22Rv1 (cell line): ENCODE measurements at regions not wholly inside any gene's neighbourhood (a gene's known extent, or its start where the extent isn't known, plus 50 kb on each side); places are given as distances from the start of the nearest gene placed in this dataset.

ENCODE experiments used
- ZFX ChIP-seq: fragments of 450-650 bp; IDR thresholded peaks from 2 replicates; pipeline ENCODE4 v1.6.1; 2017; ENCODE audit warnings: antibody characterized with exemption, borderline replicate concordance
- TF ChIP-seq, protein P1 (sequence below): fragments of 450-650 bp; IDR thresholded peaks from 2 replicates; pipeline ENCODE4 v1.5.1; 2017; ENCODE audit warnings: mild to moderate bottlenecking

DNA sequence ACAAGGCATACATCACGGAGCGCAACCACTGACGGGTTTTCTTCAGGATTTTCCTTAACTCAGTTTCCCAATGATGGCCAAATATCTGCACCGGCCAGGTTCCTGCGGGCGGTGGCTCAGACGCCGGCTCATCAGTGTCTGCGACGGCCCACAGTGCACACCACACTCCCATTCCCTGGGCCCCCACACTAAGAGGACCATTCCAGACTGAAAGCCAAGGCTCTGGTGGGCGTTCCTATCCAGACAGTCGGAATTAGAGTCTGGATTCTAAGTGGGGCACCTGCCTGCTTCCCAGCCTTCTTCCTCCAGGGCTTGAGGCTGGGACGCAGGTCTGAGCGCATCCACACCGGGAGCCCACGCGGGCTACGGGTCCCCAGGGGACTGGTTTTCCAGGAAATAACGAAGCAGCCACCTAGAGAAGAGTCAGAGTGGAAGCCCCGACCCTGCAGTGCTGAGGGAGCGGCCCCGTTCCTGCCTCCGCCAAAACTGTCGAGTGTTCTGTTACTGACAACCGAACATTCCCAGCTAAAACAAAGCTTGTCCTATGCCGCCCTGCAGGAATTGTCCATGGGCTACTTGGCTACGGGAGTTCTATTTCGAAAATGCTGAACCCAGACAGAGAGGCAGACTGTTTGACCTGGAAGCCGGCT is 75.3 kb downstream of the TMEM18 start:
- TF ChIP-seq, protein P1, sequence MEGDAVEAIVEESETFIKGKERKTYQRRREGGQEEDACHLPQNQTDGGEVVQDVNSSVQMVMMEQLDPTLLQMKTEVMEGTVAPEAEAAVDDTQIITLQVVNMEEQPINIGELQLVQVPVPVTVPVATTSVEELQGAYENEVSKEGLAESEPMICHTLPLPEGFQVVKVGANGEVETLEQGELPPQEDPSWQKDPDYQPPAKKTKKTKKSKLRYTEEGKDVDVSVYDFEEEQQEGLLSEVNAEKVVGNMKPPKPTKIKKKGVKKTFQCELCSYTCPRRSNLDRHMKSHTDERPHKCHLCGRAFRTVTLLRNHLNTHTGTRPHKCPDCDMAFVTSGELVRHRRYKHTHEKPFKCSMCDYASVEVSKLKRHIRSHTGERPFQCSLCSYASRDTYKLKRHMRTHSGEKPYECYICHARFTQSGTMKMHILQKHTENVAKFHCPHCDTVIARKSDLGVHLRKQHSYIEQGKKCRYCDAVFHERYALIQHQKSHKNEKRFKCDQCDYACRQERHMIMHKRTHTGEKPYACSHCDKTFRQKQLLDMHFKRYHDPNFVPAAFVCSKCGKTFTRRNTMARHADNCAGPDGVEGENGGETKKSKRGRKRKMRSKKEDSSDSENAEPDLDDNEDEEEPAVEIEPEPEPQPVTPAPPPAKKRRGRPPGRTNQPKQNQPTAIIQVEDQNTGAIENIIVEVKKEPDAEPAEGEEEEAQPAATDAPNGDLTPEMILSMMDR, result no peak
- TF ChIP-seq ZFX, result no peak
